ENCODE measurements at regions not wholly inside any gene's neighbourhood (a gene's known extent, or its start where the extent isn't known, plus 50 kb on each side); places are given as distances from the start of the nearest gene placed in this dataset.

DNA sequence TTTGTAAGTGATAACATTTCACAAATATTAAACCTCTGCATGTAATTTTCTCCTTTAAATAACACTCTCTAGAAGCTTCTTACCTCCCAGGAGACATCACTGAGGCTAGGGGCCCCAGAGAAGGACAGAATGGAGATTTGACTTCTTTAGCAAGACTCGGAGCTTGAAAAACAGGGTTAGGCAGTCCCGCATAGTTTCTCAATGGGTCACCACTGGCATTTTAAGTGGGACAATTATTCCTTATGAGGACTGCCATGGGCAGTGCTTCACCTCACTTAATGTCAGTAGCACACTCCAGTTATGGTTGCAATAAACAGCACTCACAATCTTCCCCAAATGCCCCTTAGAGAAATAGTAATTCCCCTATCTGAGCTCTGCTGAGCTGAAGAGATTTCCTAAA, 66.7 kb upstream of the NOCT start:
- H3K27me3 Mint-ChIP-seq (ENCODE audit: insufficient read depth), result peaks cover 2% of the 10 kb centered on the region
- no peak overlapping the region for H3K27ac Mint-ChIP-seq
- H3K4me3 Mint-ChIP-seq, result no peak overlapping the region
- no peaks in the 10 kb centered on the region for H3K36me3 Mint-ChIP-seq (ENCODE audit: low read depth)
- H3K9me3 Mint-ChIP-seq, result no peaks in the 10 kb centered on the region
- intact Hi-C loops (cut with micrococcal nuclease), result no loop called here
- H3K4me1 Mint-ChIP-seq (ENCODE audit: low read depth), result no peaks in the 10 kb centered on the region
- no peak for DNase-seq (ENCODE audit: low spot score)

DNA sequence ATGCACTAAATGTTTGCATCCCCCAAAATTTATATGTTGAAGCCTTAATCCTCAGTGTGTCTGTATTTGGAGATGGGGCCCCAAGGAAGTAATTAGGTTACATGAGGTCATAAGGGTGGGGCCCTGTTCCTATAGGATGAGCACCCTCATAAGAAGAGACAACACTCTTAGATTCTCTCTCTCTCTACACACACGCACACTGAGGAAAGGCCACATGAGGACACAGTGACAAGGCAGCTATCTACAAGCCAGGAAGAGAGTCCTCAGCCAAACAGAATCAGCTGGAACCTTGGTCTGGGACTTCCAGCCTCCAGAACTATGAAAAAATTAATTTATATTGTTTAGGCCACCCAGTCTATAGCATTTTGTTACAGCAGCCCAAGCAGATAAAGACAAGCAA, 69.3 kb upstream of the NOCT start:
- intact Hi-C loops (cut with micrococcal nuclease), result no loop called here
- Mint-ChIP-seq H3K27me3 (ENCODE audit: insufficient read depth) (peaks cover 2% of the 10 kb centered on the region), H3K9me3 (no peaks in the 10 kb centered on the region)

DNA sequence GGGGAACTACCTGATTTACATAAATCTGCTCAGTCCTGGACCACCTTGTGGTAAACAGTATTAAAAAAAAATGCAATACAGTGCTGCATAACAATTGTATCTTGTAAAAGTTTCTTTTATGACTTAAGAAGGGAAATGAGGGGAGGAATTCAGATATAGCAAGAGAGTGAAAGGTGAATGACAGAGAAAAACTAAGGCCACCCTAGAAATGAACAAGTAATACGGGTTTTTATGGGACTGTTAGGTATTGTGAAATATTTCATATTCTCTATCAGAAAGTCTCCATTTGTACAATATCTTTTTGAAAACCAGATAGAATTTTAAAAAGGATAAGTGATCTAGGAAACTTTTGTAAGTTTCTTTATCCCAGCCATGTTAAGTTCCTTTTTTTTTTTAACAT, 69.7 kb upstream of the NOCT start:
- H3K27me3 Mint-ChIP-seq (ENCODE audit: insufficient read depth), result no peaks in the 10 kb centered on the region
- H3K27ac Mint-ChIP-seq, result no peak overlapping the region
- no peak overlapping the region for H3K4me3 Mint-ChIP-seq
- H3K36me3 Mint-ChIP-seq (ENCODE audit: low read depth), result no peaks in the 10 kb centered on the region
- no peaks in the 10 kb centered on the region for H3K4me1 Mint-ChIP-seq (ENCODE audit: low read depth)
- H3K9me3 Mint-ChIP-seq, result no peaks in the 10 kb centered on the region
- DNase-seq (ENCODE audit: low spot score), result no peak
- intact Hi-C loops (cut with micrococcal nuclease), result no loop called here

More for the DNA sequence above, 69.3 kb upstream of the NOCT start:
- Mint-ChIP-seq H3K27ac (no peak overlapping the region), H3K4me3 (no peak overlapping the region), H3K36me3 (ENCODE audit: low read depth) (no peaks in the 10 kb centered on the region), H3K4me1 (ENCODE audit: low read depth) (no peaks in the 10 kb centered on the region)
- no peak for DNase-seq (ENCODE audit: low spot score)

DNA sequence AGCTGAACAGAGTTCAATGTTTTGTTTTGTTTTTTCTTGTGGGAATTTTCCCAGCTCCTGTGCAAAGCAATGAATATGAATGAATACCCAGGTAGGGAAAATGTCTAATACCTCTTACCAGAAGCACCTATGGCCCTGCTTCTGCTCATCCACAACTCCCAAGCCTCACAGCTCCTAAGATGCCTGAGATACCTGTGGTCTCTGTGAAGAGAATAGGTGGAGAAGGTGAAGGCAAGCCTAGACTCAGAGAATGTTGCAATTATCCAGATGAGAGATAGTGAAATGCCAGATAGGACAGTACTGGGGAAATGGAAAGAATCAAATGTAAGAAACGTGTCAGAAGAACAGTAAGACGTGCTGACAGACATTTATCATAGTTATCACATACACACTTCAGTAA, 70.2 kb upstream of the NOCT start:
- intact Hi-C loops (cut with micrococcal nuclease), result no loop called here
- Mint-ChIP-seq H3K4me1 (ENCODE audit: low read depth) (no peaks in the 10 kb centered on the region), H3K27me3 (ENCODE audit: insufficient read depth) (no peaks in the 10 kb centered on the region), H3K27ac (no peak overlapping the region), H3K4me3 (no peak overlapping the region), H3K9me3 (no peaks in the 10 kb centered on the region), H3K36me3 (ENCODE audit: low read depth) (no peaks in the 10 kb centered on the region)
- DNase-seq (ENCODE audit: low spot score), result no peak

DNA sequence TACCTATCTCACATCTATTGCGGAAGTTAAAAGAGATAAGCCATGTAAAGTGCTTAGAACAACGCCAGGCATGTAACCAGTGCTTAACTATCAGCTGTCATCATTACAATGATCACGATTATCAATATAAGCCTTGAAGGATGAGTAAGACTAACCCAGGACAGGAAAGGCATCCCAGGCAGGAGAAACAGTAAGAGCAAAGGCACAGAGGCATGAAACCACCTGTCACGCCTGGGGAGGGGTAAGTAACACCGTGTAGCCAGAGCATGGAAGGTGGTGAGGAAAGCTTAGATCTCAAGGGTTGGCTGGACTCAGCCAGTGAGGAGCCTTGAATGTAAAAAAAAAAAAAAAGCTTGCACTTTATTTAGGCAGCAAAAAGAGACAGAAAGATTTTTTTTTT, 71.7 kb upstream of the NOCT start:
- intact Hi-C loops (cut with micrococcal nuclease), result no loop called here
- no peak for DNase-seq (ENCODE audit: low spot score)
- no peak overlapping the region for H3K27ac Mint-ChIP-seq
- no peak overlapping the region for H3K4me3 Mint-ChIP-seq
- no peaks in the 10 kb centered on the region for H3K4me1 Mint-ChIP-seq (ENCODE audit: low read depth)
- no peaks in the 10 kb centered on the region for H3K9me3 Mint-ChIP-seq
- no peaks in the 10 kb centered on the region for H3K36me3 Mint-ChIP-seq (ENCODE audit: low read depth)
- no peaks in the 10 kb centered on the region for H3K27me3 Mint-ChIP-seq (ENCODE audit: insufficient read depth)

DNA sequence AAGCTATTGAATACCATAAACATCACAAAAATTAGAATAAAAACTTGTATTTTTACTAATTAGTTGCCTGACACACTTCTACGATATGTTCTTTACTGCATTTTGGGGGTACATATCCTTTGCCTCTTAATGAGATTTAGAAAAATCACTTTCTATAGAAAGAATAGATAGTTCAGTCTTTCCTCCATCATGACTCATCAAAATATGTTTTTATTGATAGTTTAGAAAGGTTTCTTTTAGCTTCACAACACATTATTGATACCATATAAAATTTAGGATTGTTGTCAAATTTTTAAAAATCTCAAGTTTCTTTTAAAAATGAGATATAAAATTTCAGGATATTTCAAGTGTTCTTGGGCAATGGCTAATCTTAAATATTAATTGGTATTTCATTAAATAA, 74.5 kb upstream of the NOCT start:
- Mint-ChIP-seq H3K36me3 (ENCODE audit: low read depth) (no peaks in the 10 kb centered on the region), H3K27ac (no peak overlapping the region), H3K9me3 (no peaks in the 10 kb centered on the region), H3K27me3 (ENCODE audit: insufficient read depth) (peaks cover 4% of the 10 kb centered on the region), H3K4me1 (ENCODE audit: low read depth) (no peaks in the 10 kb centered on the region), H3K4me3 (no peak overlapping the region)
- no peak for DNase-seq (ENCODE audit: low spot score)
- intact Hi-C loops (cut with micrococcal nuclease), result no loop called here

DNA sequence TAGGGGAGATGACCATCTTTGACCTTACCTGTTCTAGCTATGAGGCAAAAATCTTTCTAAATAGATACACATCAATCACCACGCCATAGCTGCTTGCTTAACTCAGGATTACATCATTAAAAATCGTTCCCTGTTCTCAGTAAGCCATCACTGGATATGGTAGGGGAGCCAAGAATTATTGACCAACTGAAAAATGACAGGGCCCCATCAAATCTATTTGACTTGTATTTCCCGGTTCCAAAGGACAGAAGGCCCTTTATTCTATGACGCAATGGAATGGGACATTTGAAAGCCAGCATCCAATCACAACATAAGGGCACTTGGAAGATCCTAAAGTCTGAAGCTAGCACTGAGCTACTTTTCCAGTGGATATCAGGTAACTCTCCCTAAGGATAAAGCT, 75.6 kb upstream of the NOCT start:
- Mint-ChIP-seq H3K27ac (no peak overlapping the region), H3K27me3 (ENCODE audit: insufficient read depth) (peaks cover 5% of the 10 kb centered on the region), H3K4me1 (ENCODE audit: low read depth) (no peaks in the 10 kb centered on the region), H3K9me3 (no peaks in the 10 kb centered on the region), H3K4me3 (no peak overlapping the region), H3K36me3 (ENCODE audit: low read depth) (no peaks in the 10 kb centered on the region)
- DNase-seq (ENCODE audit: low spot score), result no peak
- intact Hi-C loops (cut with micrococcal nuclease), result no loop called here

DNA sequence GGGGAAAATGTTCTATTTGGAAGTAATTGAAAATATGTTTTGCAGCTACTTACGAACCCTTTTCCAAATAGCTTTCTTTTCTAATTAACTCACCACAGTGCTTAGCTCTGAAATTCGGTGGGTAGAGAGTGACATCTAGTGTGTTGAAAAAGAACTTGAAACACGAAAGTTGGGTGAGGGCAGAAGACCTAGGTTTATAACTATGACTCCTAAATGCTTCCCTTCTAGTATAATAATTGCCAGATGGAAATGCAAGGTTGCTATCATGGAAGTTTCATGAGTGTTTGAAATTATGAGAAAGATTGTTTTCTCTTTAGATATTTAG, 77.3 kb upstream of the NOCT start:
- Mint-ChIP-seq H3K27me3 (ENCODE audit: insufficient read depth) (peaks cover 5% of the 10 kb centered on the region), H3K27ac (no peak overlapping the region), H3K36me3 (ENCODE audit: low read depth) (no peaks in the 10 kb centered on the region), H3K4me1 (ENCODE audit: low read depth) (no peaks in the 10 kb centered on the region), H3K4me3 (no peak overlapping the region), H3K9me3 (no peaks in the 10 kb centered on the region)
- no peak for DNase-seq (ENCODE audit: low spot score)
- intact Hi-C loops (cut with micrococcal nuclease), result no loop called here

DNA sequence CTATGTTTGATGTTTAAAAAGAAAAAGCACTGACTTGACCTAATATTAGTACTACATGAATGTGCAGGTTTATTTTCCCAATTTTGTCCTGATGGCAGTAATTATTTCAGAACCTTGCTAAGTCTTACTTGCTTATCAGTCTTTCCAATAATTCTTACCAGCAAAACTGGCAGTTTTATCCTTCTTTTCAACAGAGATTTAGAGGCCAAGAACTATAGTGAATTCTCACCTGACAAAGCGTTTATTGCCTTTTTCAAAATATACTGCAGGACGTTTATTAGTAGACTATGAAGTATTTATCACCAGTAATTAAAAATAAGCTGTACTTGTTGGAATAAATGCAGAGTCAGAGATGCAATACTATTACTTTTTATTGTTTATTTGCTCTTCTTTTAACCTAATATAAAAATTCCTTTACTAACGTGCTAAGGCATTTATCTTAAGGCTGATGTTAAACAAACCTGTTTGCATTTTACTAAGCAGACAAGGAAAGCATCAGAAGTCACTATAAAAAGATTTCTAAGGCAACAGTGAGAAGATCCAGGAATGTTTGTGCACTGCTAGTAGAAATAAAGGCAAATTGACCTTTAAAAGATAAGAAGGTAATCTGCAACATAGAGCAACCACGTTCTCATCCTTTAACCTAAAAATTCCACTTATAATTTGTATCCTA, 80.3 kb upstream of the NOCT start:
- no peaks in the 10 kb centered on the region for H3K9me3 Mint-ChIP-seq

DNA sequence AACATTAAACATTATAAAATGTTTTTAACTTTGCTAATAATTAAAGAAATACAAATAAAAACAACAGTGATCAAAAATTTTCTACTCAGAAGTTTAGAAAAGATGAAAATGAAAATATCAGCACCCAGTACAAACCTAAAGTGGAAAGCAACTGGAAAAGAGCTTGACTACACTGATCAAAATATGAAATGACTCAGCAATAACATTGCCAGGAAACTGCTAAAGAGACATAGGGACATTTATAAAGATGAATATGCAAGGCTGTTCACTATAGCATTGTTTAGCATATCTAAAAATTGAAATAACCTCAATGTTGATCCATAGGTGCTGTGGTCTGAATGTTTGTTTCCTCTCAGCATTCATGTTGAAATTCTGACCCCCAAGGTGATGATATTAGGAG, 88.5 kb upstream of the NOCT start:
- Mint-ChIP-seq H3K4me3 (no peak overlapping the region), H3K9me3 (no peaks in the 10 kb centered on the region), H3K27me3 (ENCODE audit: insufficient read depth) (peaks cover 1% of the 10 kb centered on the region), H3K4me1 (ENCODE audit: low read depth) (no peaks in the 10 kb centered on the region), H3K36me3 (ENCODE audit: low read depth) (no peaks in the 10 kb centered on the region), H3K27ac (no peak overlapping the region)
- intact Hi-C loops (cut with micrococcal nuclease), result no loop called here
- DNase-seq (ENCODE audit: low spot score), result no peak

More for the DNA sequence above, 80.3 kb upstream of the NOCT start:
- Mint-ChIP-seq H3K4me1 (ENCODE audit: low read depth) (no peaks in the 10 kb centered on the region), H3K4me3 (no peak overlapping the region), H3K27ac (no peak overlapping the region), H3K27me3 (ENCODE audit: insufficient read depth) (peaks cover 5% of the 10 kb centered on the region), H3K36me3 (ENCODE audit: low read depth) (no peaks in the 10 kb centered on the region)
- intact Hi-C loops (cut with micrococcal nuclease), result no loop called here
- DNase-seq (ENCODE audit: low spot score), result no peak

DNA sequence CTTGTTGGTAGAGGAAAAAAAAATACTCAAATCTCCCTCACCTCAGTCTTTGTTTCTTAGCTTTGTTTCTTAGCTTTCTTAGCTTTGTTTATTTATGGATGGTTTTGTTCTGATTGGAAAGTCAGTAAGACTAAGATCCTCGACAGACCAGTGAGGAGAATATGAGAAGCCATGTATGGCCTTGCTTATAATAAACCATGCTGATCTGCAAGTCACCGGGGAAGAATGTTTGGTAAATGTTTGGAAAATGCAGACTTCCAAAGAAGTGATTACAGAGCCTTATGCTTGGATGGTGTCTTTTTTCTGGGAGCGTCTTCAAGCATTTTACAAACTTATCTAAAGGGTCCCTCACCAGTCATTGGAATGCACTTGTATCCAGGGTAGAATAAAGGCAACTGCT, 90.1 kb upstream of the NOCT start:
- Mint-ChIP-seq H3K4me1 (ENCODE audit: low read depth) (no peaks in the 10 kb centered on the region), H3K9me3 (no peaks in the 10 kb centered on the region), H3K27ac (no peak overlapping the region), H3K4me3 (no peak overlapping the region), H3K27me3 (ENCODE audit: insufficient read depth) (peaks cover 4% of the 10 kb centered on the region), H3K36me3 (ENCODE audit: low read depth) (no peaks in the 10 kb centered on the region)
- intact Hi-C loops (cut with micrococcal nuclease), result no loop called here
- DNase-seq (ENCODE audit: low spot score), result no peak

DNA sequence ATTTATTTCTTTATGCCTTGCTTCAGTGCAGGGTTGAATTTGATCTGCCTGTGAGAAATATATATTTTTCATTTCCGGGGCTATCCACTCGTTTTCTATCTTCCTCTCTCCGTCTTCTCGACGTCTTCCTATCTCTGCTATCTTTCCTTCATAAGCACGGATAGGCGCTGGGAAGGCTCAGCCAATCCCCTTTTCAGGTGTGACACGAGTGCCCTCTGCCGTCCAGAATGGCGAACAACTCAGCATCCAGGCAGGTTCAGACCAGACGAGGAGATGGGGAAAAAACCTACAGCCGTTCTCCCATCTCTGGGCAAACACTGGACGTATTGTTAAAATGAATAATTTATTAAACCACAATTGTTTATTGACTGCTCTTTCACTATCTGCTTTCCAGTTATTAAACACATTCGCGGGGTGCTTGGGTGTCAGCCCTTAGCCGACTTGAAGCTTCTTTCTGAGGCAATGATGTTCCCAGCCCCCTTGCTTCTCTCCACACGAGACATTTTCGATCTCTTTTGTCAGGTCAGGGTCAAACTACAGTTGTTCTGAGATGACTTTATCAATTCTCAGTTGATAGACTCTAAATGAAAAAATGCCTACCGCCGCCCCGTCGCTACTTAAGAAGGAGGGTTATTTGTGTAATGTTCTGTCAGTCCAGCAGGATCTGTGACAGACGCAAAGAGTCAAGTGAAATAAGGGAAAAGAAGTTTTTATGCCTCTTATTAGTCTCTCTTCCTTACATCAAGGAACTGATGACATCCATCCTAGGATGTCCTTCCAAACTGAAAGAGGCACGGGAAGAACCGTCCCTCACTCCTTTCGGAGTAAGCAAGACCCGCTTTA, 96.3 kb upstream of the NOCT start:
- no peaks in the 10 kb centered on the region for H3K36me3 Mint-ChIP-seq (ENCODE audit: low read depth)
- H3K4me3 Mint-ChIP-seq, result no peak overlapping the region
- peaks cover 8% of the 10 kb centered on the region for H3K27me3 Mint-ChIP-seq (ENCODE audit: insufficient read depth)
- peak; percentile 16 for DNase-seq (ENCODE audit: low spot score)
- H3K27ac Mint-ChIP-seq, result peak overlapping the region; percentile 59
- no peaks in the 10 kb centered on the region for H3K9me3 Mint-ChIP-seq
- intact Hi-C loops (cut with micrococcal nuclease), result no loop called here
- H3K4me1 Mint-ChIP-seq (ENCODE audit: low read depth), result peaks cover 7% of the 10 kb centered on the region

DNA sequence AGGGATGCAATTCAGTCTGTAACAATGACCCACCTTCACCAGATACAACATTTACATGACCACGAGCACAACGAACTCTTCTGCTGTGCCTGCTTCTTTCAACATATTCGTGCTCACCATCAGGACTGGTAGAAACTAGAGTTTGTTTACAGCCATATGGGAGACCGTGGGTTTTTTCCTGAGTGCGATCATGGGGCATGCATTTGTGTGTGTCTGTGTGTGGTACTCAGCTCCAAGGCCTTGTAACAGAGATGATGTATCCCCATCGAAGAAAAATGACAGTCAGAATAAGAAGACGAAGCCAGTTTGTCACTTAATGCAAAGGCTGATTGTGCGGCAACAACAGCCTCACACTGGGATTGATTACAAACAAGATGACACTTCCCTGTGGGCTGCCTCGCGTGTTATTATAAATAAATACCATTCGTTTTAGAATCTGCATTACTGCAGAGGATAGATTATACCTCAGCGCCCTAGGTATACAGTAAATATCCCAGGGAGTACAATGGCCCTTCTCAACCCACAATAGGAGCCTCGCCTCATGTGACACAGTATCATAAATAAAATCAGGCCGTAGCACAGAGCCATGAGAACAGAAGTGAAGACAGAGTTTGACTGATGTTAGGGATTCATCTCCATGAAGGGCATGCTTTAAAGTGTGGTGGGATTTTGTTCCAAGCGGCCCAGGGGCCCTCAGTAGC, 97.3 kb upstream of the NOCT start:
- no peak overlapping the region for H3K27ac Mint-ChIP-seq
- no peaks in the 10 kb centered on the region for H3K36me3 Mint-ChIP-seq (ENCODE audit: low read depth)
- no peak for DNase-seq (ENCODE audit: low spot score)
- no peak overlapping the region for H3K4me3 Mint-ChIP-seq
- H3K4me1 Mint-ChIP-seq (ENCODE audit: low read depth), result peaks cover 7% of the 10 kb centered on the region
- intact Hi-C loops (cut with micrococcal nuclease), result no loop called here
- no peaks in the 10 kb centered on the region for H3K9me3 Mint-ChIP-seq
- H3K27me3 Mint-ChIP-seq (ENCODE audit: insufficient read depth), result peaks cover 8% of the 10 kb centered on the region

All from activated T-helper 1 cell treated with anti-CD3 and anti-CD28 coated beads, Interleukin-12 subunit alpha, Interleukin-12 subunit beta, Interleukin-2, Interleukin-4 antibody, amounts not matched to agents 30 ng/mL and 10 ng/mL and 1 ng/mL, durations not matched to agents 14 hours and 24 hours and 36 hours (primary cell).